IMR-90 (cell line): ENCODE measurements at regions not wholly inside any gene's neighbourhood (a gene's known extent, or its start where the extent isn't known, plus 50 kb on each side); places are given as distances from the start of the nearest gene placed in this dataset.
"Not testable (repeated sequence)": the region's sequence is repeated elsewhere in the genome, so short reads cannot be mapped to it uniquely, and the experiment has no call there.

Experiments
- ATAC-seq: fragments of 200-7000 bp; cut with Tn5 transposase; 2 replicates; pipeline ENCODE4 v1.9.1; 2020; ENCODE audit warnings: low read depth, mild to moderate bottlenecking, moderate library complexity
- BruUV-seq: library from RNA; stranded (reverse); fragments of 400-500 nt; replicated peaks from 2 replicates; lab custom pipeline; 2021; lab: Mats Ljungman, UMichigan
- CTCF ChIA-PET: fragments of 300-600 bp; formaldehyde crosslinking; extraction: SDS; loops from one replicate; lab custom pipeline; 2021; ENCODE audit warnings: antibody characterized with exemption; lab: Yijun Ruan, JAX
- POLR2A ChIA-PET: fragments of 300-600 bp; sonication (Branson Sonifier 250); formaldehyde crosslinking; loops from one replicate; lab custom pipeline; 2022; ENCODE audit warnings: antibody characterized with exemption; ENCODE audit not compliant: unreplicated experiment; lab: Charles Lee
- DNase-seq: peaks from one replicate; pipeline ENCODE4 v3.0.0; 2013
- H2AFZ ChIP-seq: replicated peaks from 2 replicates; pipeline ENCODE3; 2013; ENCODE audit warnings: low read length, mild to moderate bottlenecking; ENCODE audit not compliant: poor library complexity
- H2AK5ac ChIP-seq: 2 replicates; pipeline ENCODE4 v1.6.1; 2013; ENCODE audit warnings: low read depth, low read length, inconsistent platforms
- H2AK9ac ChIP-seq: replicated peaks from 2 replicates; pipeline ENCODE3; 2013; ENCODE audit warnings: mild to moderate bottlenecking, low read depth, low read length, moderate library complexity; ENCODE audit not compliant: poor library complexity
- H2BK120ac ChIP-seq: 2 replicates; pipeline ENCODE4 v1.6.1; 2013; ENCODE audit warnings: low read depth, low read length, inconsistent platforms
- H2BK15ac ChIP-seq: 3 replicates; pipeline ENCODE4 v1.6.1; 2013; ENCODE audit warnings: low read depth, low read length, inconsistent platforms
- H2BK20ac ChIP-seq: 2 replicates; pipeline ENCODE4 v1.6.1; 2013; ENCODE audit warnings: low read depth, mild to moderate bottlenecking, inconsistent platforms, low read length, moderate library complexity
- H2BK5ac ChIP-seq: 2 replicates; pipeline ENCODE4 v1.6.1; 2013; ENCODE audit warnings: mild to moderate bottlenecking, low read depth, low read length, inconsistent platforms; ENCODE audit not compliant: poor library complexity, severe bottlenecking
- H3K14ac ChIP-seq: replicated peaks from 2 replicates; pipeline ENCODE4 v1.6.1; 2013; ENCODE audit warnings: low read depth, low read length, inconsistent platforms
- H3K18ac ChIP-seq: 2 replicates; pipeline ENCODE4 v1.6.1; 2013; ENCODE audit warnings: low read depth, low read length, control low read depth
- H3K23ac ChIP-seq: 2 replicates; pipeline ENCODE4 v1.6.1; 2013; ENCODE audit warnings: low read depth, low read length, inconsistent platforms
- H3K27ac ChIP-seq: 2 replicates; pipeline ENCODE4 v1.5.1; 2013; ENCODE audit warnings: mild to moderate bottlenecking, control low read depth, low read length; ENCODE audit not compliant: insufficient read depth
- H3K27me3 ChIP-seq: 2 replicates; pipeline ENCODE4 v1.6.1; 2013; ENCODE audit warnings: low read length; ENCODE audit not compliant: control insufficient read depth, insufficient read depth
- H3K36me3 ChIP-seq: 2 replicates; pipeline ENCODE4 v1.6.1; 2013; ENCODE audit warnings: low read length, mixed read lengths; ENCODE audit not compliant: control insufficient read depth, insufficient read depth
- H3K4ac ChIP-seq: 2 replicates; pipeline ENCODE4 v1.6.1; 2013; ENCODE audit warnings: low read depth, low read length, inconsistent platforms
- H3K4me1 ChIP-seq: 2 replicates; pipeline ENCODE4 v1.6.1; 2013; ENCODE audit warnings: low read length, mixed read lengths; ENCODE audit not compliant: control insufficient read depth, insufficient read depth
- H3K4me2 ChIP-seq: 2 replicates; pipeline ENCODE4 v1.6.1; 2013; ENCODE audit warnings: low read depth, mild to moderate bottlenecking, control low read depth, low read length, moderate library complexity
- H3K4me3 ChIP-seq: 2 replicates; pipeline ENCODE4 v1.5.1; 2013; ENCODE audit warnings: low read depth, mild to moderate bottlenecking, control low read depth, low read length, moderate library complexity; ENCODE audit not compliant: insufficient read depth
- H3K56ac ChIP-seq: 2 replicates; pipeline ENCODE4 v1.6.1; 2013; ENCODE audit warnings: low read length, inconsistent platforms; ENCODE audit not compliant: insufficient read depth; ENCODE audit errors: extremely low read depth
- H3K79me1 ChIP-seq, 2 experiments: 2 replicates each; pipeline ENCODE4 v1.6.1; 2013; ENCODE audit warnings: low read length in 2 of 2, inconsistent platforms in 1 of 2, low read depth in 1 of 2
- H3K9ac ChIP-seq: 2 replicates; pipeline ENCODE4 v1.6.1; 2013; ENCODE audit warnings: low read depth, low read length, control low read depth
- H3K9me1 ChIP-seq: 2 replicates; pipeline ENCODE4 v1.6.1; 2013; ENCODE audit warnings: low read length, inconsistent platforms; ENCODE audit not compliant: insufficient read depth
- H3K9me3 ChIP-seq: 2 replicates; pipeline ENCODE4 v1.6.1; 2013; ENCODE audit warnings: low read length; ENCODE audit not compliant: control insufficient read depth, insufficient read depth
- H4K20me1 ChIP-seq: 2 replicates; pipeline ENCODE4 v1.6.1; 2013; ENCODE audit warnings: low read length, inconsistent platforms; ENCODE audit not compliant: insufficient read depth
- H4K5ac ChIP-seq: 2 replicates; pipeline ENCODE4 v1.6.1; 2013; ENCODE audit warnings: mild to moderate bottlenecking, low read depth, low read length, control low read depth
- H4K8ac ChIP-seq, 2 experiments: 2 replicates each; pipeline ENCODE4 v1.6.1; 2013; ENCODE audit warnings: low read depth in 2 of 2, low read length in 2 of 2, control low read depth in 1 of 2, inconsistent platforms in 1 of 2
- H4K91ac ChIP-seq: 2 replicates; pipeline ENCODE4 v1.6.1; 2013; ENCODE audit warnings: low read depth, low read length, inconsistent platforms; ENCODE audit not compliant: insufficient read depth
- WGBS, 2 experiments: methylation state at CpG; one replicate each; pipeline versions ENCODE4 v1.1.5 to v1.1.7; 2013; ENCODE audit warnings: missing lambda C conversion rate in 2 of 2; ENCODE audit not compliant: insufficient read length in 1 of 2; ENCODE audit errors: extremely low coverage in 2 of 2; 5-methylcytosine and 5-hydroxymethylcytosine counted together
- dilution Hi-C: fragments of 300-500 bp; cut with HindIII; formaldehyde crosslinking; loops from one replicate; pipeline ENCODE4 v1.14.3; 2018; ENCODE audit warnings: low sequenced_read_pairs; ENCODE audit not compliant: unreplicated experiment
- in situ Hi-C: fragments of 300-500 bp; cut with MboI; formaldehyde crosslinking; loops from 3 replicates; pipeline ENCODE4 v1.14.3; 2019; ENCODE audit warnings: low sequenced_read_pairs, inconsistent platforms, mixed read lengths
- intact Hi-C: fragments of 100-400 bp; cut with micrococcal nuclease; formaldehyde crosslinking; loops from 2 replicates; pipeline ENCODE4 v1.10.0; 2022

GRCh38 chr3:152914743-152915142 is 79.8 kb downstream of the P2RY1 start:
- H3K4ac ChIP-seq, H3K4me3 ChIP-seq, H3K27ac ChIP-seq, H2AK9ac ChIP-seq, H3K9me3 ChIP-seq, H3K14ac ChIP-seq, dilution Hi-C loops, H3K18ac ChIP-seq, H3K4me2 ChIP-seq, H4K8ac ChIP-seq, H3K9me1 ChIP-seq, H4K91ac ChIP-seq, intact Hi-C loops, H2BK5ac ChIP-seq, H3K27me3 ChIP-seq, H3K79me1 ChIP-seq, H3K56ac ChIP-seq, BruUV-seq, H2BK20ac ChIP-seq, in situ Hi-C loops, H2BK15ac ChIP-seq, H3K36me3 ChIP-seq, H4K20me1 ChIP-seq, DNase-seq, ATAC-seq, H4K5ac ChIP-seq, H3K9ac ChIP-seq, H3K4me1 ChIP-seq, H2BK120ac ChIP-seq, POLR2A ChIA-PET, H3K23ac ChIP-seq, H2AFZ ChIP-seq, H2AK5ac ChIP-seq: not testable (repeated sequence)
- CTCF ChIA-PET, result interaction anchor here (0.6 kb wide), 1 partner anchor 16 kb away, joined by 9 read pairs; no protein-coding TSS in a partner anchor
- no CpG with 5 or more reads among the region's 8 CpGs for WGBS, 2 experiments
